Frontal cortex (tissue), 3 donors: ENCODE measurements at regions not wholly inside any gene's neighbourhood (a gene's known extent, or its start where the extent isn't known, plus 50 kb on each side); places are given as distances from the start of the nearest gene placed in this dataset.

Experiments
- DNase-seq, 2 donors: peaks; one replicate each; pipeline ENCODE4 v3.0.0; 2012; ENCODE audit warnings: low spot score in 2 of 2
- FAIRE-seq: peaks from 2 replicates; lab custom pipeline; 2012; peaks lifted over from hg19 to GRCh38; lab: Jason Lieb, UNC
- donor health status: control.
- donor health status: control.
- donor health status: control.

- FAIRE-seq: no peak
- no peak for DNase-seq
Measured at GRCh38 chr6:62681108-62681507, 395.1 kb upstream of the KHDRBS2 start.

DNA sequence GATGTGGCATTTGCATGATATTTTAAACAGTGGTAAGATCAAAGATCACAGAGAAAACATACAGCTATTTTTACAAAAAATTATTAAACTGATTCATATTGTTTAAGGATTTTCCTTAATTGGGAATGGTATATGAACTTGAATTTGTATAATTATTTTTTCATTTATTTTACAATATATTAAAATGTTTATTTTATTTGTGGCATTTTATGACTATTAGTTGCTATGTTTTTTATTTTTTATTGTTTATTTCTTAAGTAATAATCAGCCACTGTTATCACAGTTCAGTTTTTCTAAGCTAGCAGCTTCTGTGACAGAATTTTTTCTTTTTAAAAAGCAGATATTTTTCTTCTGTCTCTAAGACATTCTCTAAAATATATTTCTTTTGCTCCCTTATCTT is 387.0 kb upstream of the KHDRBS2 start:
- FAIRE-seq: peak; percentile 33

DNA sequence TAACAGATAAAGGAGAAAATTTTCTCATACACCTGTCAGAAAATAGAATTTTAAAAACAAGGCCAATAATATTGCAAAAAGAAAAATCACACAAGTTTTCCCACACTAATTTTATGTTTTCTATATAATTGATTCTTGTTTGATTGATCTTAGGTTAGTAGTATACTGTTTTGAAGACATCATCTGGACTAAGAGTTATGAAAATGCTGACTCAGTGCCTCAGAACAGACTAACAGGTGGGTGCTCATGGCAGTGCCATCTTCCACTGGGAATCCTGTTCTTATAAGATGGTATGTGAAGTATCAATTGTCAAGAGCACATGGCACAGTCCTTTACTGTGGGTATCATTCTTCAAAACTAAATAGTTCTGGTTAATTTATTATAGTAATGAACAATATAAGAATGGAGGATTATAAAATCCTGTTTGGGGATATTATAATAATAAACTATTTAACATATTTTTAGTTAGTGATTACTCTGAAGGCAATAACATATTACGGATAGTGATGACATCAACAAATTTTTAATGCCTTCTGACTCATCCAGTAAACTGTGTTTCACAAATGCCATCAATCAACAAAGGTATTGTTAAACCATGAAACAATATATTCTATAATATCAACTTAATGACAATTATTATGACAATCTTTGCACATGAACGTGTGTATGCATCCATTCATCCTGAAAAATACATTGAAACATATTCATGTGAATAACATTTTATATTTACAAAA is 384.6 kb upstream of the KHDRBS2 start:
- no peak for FAIRE-seq
- DNase-seq: no peak

More for the DNA sequence above, 387.0 kb upstream of the KHDRBS2 start:
- no peak for DNase-seq

DNA sequence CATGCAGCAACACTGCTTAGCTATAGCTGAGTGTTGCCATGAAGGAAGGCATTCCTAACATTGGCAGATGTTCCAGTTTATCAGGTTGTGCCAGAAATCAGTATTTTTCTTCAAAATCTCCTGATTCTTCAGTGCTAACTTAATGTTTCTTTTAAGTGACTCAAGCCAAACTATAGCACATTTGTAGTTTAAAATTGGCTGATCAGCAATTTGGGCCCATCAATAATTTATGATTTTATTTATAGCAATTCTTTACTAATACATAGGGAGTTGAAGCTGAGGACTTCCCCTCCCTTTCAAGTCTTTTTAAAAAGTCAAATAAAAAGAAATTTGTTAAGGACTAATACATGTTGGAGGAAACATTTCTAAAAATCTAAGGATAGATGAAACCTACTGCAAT is 383.8 kb upstream of the KHDRBS2 start:
- DNase-seq (no peak), FAIRE-seq (no peak)

DNA sequence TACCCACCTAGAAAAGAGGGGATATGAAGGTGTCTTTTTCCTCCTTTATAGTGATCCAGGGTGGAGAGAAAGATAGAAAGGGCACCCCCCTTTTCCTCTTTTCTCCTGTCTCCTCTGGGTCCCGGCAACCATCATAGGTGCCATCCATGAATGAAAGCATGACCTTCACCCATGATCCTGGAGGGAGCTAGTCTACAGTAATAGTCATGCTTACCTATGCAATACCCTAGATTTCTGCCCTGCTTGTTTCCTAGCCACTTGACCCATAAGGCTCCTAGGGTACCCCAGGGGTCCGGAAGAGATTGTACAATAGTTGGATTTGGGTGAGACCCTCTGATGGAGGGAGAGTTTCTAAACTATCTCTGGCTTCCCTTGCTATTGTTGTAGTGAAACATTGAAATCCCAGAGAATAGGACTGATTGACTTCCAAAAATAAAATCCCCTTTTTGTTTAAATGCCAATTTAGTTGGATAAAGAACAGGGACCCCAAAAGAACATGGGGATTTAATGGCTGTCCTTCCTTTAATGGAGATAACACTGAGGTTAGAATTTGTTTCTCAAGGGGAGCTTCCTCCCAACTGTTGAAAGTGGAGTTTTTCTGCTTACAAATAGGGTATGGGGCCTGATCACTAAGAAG is 366.8 kb upstream of the KHDRBS2 start:
- FAIRE-seq (no peak), DNase-seq (no peak)

- no peak for DNase-seq
- no peak for FAIRE-seq
Measured at GRCh38 chr6:62645274-62645673, 359.2 kb upstream of the KHDRBS2 start.

- no peak for FAIRE-seq
- no peak for DNase-seq
Measured at GRCh38 chr6:62640749-62641148, 354.7 kb upstream of the KHDRBS2 start.

DNA sequence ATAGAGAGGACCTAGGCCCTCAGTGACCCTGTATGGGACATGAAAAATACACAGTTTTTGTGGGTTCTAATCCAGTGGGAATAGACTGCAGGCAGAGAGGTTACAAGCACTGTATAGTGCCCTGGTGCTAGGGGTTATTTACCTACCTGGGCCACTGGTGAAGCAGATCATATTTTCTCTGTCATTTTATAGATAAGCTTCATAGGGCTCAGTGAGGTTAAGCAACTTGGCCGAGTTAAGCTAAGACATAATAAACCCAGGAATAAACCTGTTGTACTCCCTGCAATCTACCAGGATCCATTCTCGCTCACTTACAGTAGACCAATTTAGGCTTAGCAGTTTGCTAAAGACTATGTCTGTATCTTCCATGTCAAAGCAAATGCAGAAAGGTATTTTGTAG is 340.6 kb upstream of the KHDRBS2 start:
- no peak for FAIRE-seq
- no peak for DNase-seq

- FAIRE-seq: no peak
- DNase-seq: no peak
Measured at GRCh38 chr6:62623846-62624532, 338.0 kb upstream of the KHDRBS2 start.

DNA sequence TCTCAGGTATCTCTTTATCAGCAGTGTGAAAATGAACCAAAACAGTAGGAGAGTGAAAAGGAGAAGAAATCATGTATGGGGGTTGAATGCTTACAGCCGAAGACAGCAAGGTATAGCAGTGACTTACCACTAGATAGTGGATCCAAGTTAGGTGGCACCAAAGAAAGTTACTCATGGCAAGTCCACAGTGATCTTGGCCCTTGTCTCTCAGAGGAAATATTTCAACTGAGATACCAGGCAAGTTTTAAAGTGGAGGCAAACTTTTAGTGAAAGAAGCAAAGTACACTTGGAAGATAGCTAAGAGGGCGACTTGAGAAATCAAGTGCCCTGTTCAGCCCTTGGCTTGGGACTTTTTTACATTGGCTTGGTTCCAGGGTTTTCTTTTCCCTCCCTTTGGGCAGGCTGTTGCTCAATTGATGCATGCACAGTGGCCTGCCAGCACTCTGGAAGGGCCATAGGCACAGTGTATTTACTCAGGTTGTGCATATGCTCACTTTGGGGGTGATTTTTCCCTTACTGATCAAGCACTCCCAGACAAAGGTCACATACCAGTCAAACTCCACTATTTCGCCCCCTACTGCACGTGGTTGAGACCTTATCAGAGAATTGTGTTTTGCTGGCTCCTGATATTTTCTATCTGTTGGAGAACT is 329.5 kb upstream of the KHDRBS2 start:
- DNase-seq: no peak
- no peak for FAIRE-seq

DNA sequence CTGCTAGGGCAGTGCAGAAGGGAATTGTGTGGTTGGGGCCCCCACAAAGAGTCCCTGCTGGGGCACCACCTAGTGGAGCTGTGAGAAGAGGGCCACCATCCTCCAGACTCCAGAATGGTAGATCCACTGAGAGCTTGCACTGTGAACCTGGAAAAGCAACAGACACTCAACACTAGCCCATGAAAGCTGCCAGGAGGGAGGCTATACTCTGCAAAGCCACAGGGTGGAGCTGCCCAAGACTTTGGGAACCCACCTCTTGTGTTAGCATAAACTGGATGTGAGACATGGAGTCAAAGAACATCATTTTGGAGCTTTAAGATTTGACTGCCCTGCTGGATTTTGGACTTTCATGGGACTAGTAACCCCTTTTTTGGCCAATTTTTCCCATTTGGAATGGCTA is 328.4 kb upstream of the KHDRBS2 start:
- DNase-seq (no peak), FAIRE-seq (no peak)

- FAIRE-seq (no peak), DNase-seq (no peak)
Measured at GRCh38 chr6:62613928-62614327, 327.9 kb upstream of the KHDRBS2 start.

DNA sequence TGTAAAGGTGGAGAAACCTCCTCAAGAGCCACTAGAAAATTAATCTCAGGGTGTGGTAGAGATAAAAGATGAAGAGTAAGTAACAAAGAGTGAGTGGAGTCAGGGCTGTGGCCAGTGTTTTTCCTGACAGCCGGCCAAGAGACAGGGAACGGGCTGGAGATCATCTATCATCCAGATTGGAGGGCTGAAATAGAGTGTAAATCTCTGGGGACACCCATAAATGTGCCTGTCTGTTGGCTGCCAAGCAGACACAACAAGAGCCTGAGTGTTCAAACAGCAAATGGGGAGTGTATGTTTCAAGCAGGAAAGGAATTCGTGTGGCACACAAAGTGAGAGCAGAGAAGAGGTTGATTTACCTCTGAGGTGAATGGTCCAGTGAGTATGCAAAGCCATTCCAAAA is 326.4 kb upstream of the KHDRBS2 start:
- FAIRE-seq (no peak), DNase-seq (no peak)

DNA sequence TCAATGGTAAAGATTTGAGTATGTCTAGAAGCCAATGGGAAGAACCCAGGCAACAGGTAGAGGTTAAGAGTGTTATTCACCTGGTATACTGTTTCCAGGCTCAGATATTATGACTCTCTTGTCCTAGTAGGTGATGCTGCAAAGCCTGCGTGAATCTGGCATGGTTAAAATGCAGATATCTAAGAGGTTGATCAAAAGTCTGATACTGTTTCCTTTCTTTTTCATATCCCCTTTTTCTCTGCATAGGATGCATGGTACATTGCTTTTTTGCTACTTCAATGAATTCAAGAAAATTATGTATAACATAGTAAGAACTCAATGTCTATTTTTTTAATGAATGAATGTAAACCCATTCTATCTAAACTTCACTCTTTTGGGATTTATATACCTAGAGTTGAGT is 284.3 kb upstream of the KHDRBS2 start:
- no peak for FAIRE-seq
- no peak for DNase-seq

GRCh38 chr6:62541502-62541901 is 255.5 kb upstream of the KHDRBS2 start:
- FAIRE-seq (no peak), DNase-seq (no peak)

DNA sequence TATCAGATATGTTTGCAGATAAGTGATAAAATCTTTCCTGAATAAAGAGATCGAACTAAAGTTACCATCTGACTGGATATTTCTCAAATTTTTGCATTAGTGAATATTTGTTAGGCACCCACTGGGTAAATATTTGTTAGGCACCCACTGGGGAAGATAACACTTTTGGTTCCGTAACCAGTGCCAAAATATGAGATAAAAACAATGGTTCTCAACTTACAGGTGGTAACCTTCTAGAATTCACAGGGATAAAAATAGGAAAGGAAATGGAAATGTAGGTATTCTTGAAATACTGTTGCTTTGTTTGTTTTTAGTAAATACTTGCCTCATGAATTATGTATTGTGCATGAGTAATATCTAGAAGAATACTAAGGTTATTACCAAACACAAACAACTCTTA is 245.0 kb upstream of the KHDRBS2 start:
- DNase-seq: no peak
- FAIRE-seq: no peak

GRCh38 chr6:62528894-62529526 is 243.0 kb upstream of the KHDRBS2 start:
- FAIRE-seq (no peak), DNase-seq (no peak)

- DNase-seq (no peak), FAIRE-seq (no peak)
Measured at GRCh38 chr6:62523630-62524029, 237.6 kb upstream of the KHDRBS2 start.

DNA sequence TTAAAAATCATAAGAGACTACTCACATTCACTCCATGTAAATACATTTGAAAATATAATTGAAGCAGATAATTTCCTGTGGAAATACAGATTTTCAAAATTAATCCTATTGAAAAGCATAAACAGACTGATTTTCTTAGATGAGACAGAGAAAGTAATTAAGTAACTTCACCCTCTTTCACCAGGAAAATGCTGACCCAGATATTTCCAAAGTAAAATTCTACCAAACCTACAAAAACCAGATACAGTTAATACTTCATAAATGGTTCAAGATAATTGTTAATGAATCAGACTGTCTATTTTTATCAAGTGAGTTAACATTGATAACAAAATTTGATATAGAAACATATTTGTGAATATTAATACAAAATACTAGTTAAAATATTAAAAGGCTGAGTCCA is 233.5 kb upstream of the KHDRBS2 start:
- DNase-seq: no peak
- no peak for FAIRE-seq
